Erythroblast (primary cell): ENCODE measurements at regions not wholly inside any gene's neighbourhood (a gene's known extent, or its start where the extent isn't known, plus 50 kb on each side); places are given as distances from the start of the nearest gene placed in this dataset.

Source experiments
- GATA1 ChIP-seq: IDR thresholded peaks from 2 replicates; pipeline ENCODE4 v1.6.1; 2011; ENCODE audit warnings: low read depth, mild to moderate bottlenecking, control low read depth, low read length, moderate library complexity
- POLR2A ChIP-seq: IDR thresholded peaks from 2 replicates; pipeline ENCODE4 v1.6.1; 2011; ENCODE audit warnings: mild to moderate bottlenecking, low read length

DNA sequence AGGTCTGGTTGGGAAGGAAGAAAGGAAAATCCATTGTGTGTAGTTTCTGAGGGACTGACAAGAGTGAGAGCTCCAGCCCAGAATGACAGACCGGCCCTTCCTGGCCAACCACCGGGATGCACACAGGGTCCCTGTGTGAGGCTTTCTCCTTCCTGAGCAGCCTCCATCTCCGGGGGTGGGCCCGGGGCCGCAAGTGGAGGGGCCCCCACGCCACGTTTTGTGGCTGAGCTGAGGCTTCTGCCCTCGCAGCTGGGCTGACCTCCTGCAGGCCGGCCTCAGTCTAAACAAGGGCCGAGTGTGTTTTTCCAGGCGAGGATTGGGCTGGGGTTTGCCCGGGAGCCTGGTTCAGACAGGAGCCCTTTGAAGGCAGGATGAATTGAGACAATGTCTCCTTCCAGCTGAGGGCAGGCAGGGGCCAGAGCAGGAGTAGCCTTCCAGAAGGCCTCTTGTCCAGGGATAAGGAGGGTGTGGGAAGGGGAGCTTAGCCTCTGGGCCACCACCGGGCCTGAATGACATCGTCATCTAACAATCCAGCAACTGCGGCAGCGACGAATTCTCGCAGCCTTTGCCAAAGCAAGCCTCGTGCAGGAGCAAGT lies 96.5 kb upstream of the NCOR2 start:
- no peak for TF ChIP-seq POLR2A
- no peak for TF ChIP-seq GATA1
